ENCODE measurements at regions not wholly inside any gene's neighbourhood (a gene's known extent, or its start where the extent isn't known, plus 50 kb on each side); places are given as distances from the start of the nearest gene placed in this dataset.
"Not testable (repeated sequence)": the region's sequence is repeated elsewhere in the genome, so short reads cannot be mapped to it uniquely, and the experiment has no call there.

GRCh38 chr4:121616449-121616848 is 80.3 kb downstream of the ANXA5 start:
- not testable (repeated sequence) for DNase-seq (ENCODE audit: extremely low read depth in 1 of 11, low read depth in 9 of 11, low spot score in 4 of 11)

GRCh38 chr4:121614101-121614500 is 82.7 kb downstream of the ANXA5 start:
- no peak for DNase-seq (ENCODE audit: extremely low read depth in 1 of 11, low read depth in 9 of 11, low spot score in 4 of 11)

- DNase-seq (ENCODE audit: extremely low read depth in 1 of 11, low read depth in 9 of 11, low spot score in 4 of 11) = no peak
Observed at GRCh38 chr4:121599049-121599448, 97.7 kb downstream of the ANXA5 start.

GRCh38 chr4:121597346-121597934 is 99.3 kb downstream of the ANXA5 start:
- DNase-seq (ENCODE audit: extremely low read depth in 1 of 11, low read depth in 9 of 11, low spot score in 4 of 11) = no peak

GRCh38 chr4:121594796-121595526 is 101.8 kb downstream of the ANXA5 start:
- DNase-seq (ENCODE audit: extremely low read depth in 1 of 11, low read depth in 9 of 11, low spot score in 4 of 11) = no peak

- DNase-seq (ENCODE audit: extremely low read depth in 1 of 11, low read depth in 9 of 11, low spot score in 4 of 11) = no peak
Observed at GRCh38 chr4:121593760-121594159, 103.0 kb downstream of the ANXA5 start.

GRCh38 chr4:121592257-121592656 is 104.5 kb downstream of the ANXA5 start:
- not testable (repeated sequence) for DNase-seq (ENCODE audit: extremely low read depth in 1 of 11, low read depth in 9 of 11, low spot score in 4 of 11)

- no peak for DNase-seq (ENCODE audit: extremely low read depth in 1 of 11, low read depth in 9 of 11, low spot score in 4 of 11)
Observed at GRCh38 chr4:121584836-121585235, 111.9 kb downstream of the ANXA5 start.

GRCh38 chr4:121583396-121583795 is 113.4 kb downstream of the ANXA5 start:
- no peak for DNase-seq (ENCODE audit: extremely low read depth in 1 of 11, low read depth in 9 of 11, low spot score in 4 of 11)

- DNase-seq (ENCODE audit: extremely low read depth in 1 of 11, low read depth in 9 of 11, low spot score in 4 of 11) = no peak
Observed at GRCh38 chr4:121582296-121582695, 114.5 kb downstream of the ANXA5 start.

GRCh38 chr4:121575392-121575791 is 121.4 kb downstream of the ANXA5 start:
- DNase-seq (ENCODE audit: extremely low read depth in 1 of 11, low read depth in 9 of 11, low spot score in 4 of 11) = not testable (repeated sequence)

GRCh38 chr4:121574618-121575017 is 122.2 kb downstream of the ANXA5 start:
- DNase-seq (ENCODE audit: extremely low read depth in 1 of 11, low read depth in 9 of 11, low spot score in 4 of 11) = no peak

GRCh38 chr4:121567748-121568147 is 129.0 kb downstream of the ANXA5 start:
- no peak for DNase-seq (ENCODE audit: extremely low read depth in 1 of 11, low read depth in 9 of 11, low spot score in 4 of 11)

GRCh38 chr4:121564840-121565375 is 131.9 kb downstream of the ANXA5 start:
- no peak for DNase-seq (ENCODE audit: extremely low read depth in 1 of 11, low read depth in 9 of 11, low spot score in 4 of 11)

GRCh38 chr4:121562811-121563210 is 134.0 kb downstream of the ANXA5 start:
- DNase-seq (ENCODE audit: extremely low read depth in 1 of 11, low read depth in 9 of 11, low spot score in 4 of 11) = no peak

GRCh38 chr4:121555315-121556107 is 141.3 kb downstream of the ANXA5 start:
- DNase-seq (ENCODE audit: extremely low read depth in 1 of 11, low read depth in 9 of 11, low spot score in 4 of 11) = no peak

GRCh38 chr4:121554382-121554781 is 142.4 kb downstream of the ANXA5 start:
- no peak for DNase-seq (ENCODE audit: extremely low read depth in 1 of 11, low read depth in 9 of 11, low spot score in 4 of 11)

GRCh38 chr4:121551881-121552280 is 144.9 kb downstream of the ANXA5 start:
- DNase-seq (ENCODE audit: extremely low read depth in 1 of 11, low read depth in 9 of 11, low spot score in 4 of 11) = peak in 2 of 11 donors; percentile 11 to 24

- no peak for DNase-seq (ENCODE audit: extremely low read depth in 1 of 11, low read depth in 9 of 11, low spot score in 4 of 11)
Observed at GRCh38 chr4:121551271-121551670, 145.5 kb downstream of the ANXA5 start.

GRCh38 chr4:121541696-121542095 is 155.1 kb downstream of the ANXA5 start:
- DNase-seq (ENCODE audit: extremely low read depth in 1 of 11, low read depth in 9 of 11, low spot score in 4 of 11) = no peak

Measured in renal cortex interstitium (tissue), 11 donors.